IMR-90 (cell line): ENCODE measurements at regions not wholly inside any gene's neighbourhood (a gene's known extent, or its start where the extent isn't known, plus 50 kb on each side); places are given as distances from the start of the nearest gene placed in this dataset.

ENCODE experiments used
- ATAC-seq: fragments of 200-7000 bp; cut with Tn5 transposase; 2 replicates; pipeline ENCODE4 v1.9.1; 2020; ENCODE audit warnings: low read depth, mild to moderate bottlenecking, moderate library complexity
- BruUV-seq: library from RNA; stranded (reverse); fragments of 400-500 nt; replicated peaks from 2 replicates; lab custom pipeline; 2021; lab: Mats Ljungman, UMichigan
- CTCF ChIA-PET: fragments of 300-600 bp; formaldehyde crosslinking; extraction: SDS; loops from one replicate; lab custom pipeline; 2021; ENCODE audit warnings: antibody characterized with exemption; lab: Yijun Ruan, JAX
- POLR2A ChIA-PET: fragments of 300-600 bp; sonication (Branson Sonifier 250); formaldehyde crosslinking; loops from one replicate; lab custom pipeline; 2022; ENCODE audit warnings: antibody characterized with exemption; ENCODE audit not compliant: unreplicated experiment; lab: Charles Lee
- DNase-seq: peaks from one replicate; pipeline ENCODE4 v3.0.0; 2013
- H2AFZ ChIP-seq: replicated peaks from 2 replicates; pipeline ENCODE3; 2013; ENCODE audit warnings: low read length, mild to moderate bottlenecking; ENCODE audit not compliant: poor library complexity
- H2AK5ac ChIP-seq: 2 replicates; pipeline ENCODE4 v1.6.1; 2013; ENCODE audit warnings: low read depth, low read length, inconsistent platforms
- H2AK9ac ChIP-seq: replicated peaks from 2 replicates; pipeline ENCODE3; 2013; ENCODE audit warnings: mild to moderate bottlenecking, low read depth, low read length, moderate library complexity; ENCODE audit not compliant: poor library complexity
- H2BK120ac ChIP-seq: 2 replicates; pipeline ENCODE4 v1.6.1; 2013; ENCODE audit warnings: low read depth, low read length, inconsistent platforms
- H2BK15ac ChIP-seq: 3 replicates; pipeline ENCODE4 v1.6.1; 2013; ENCODE audit warnings: low read depth, low read length, inconsistent platforms
- H2BK20ac ChIP-seq: 2 replicates; pipeline ENCODE4 v1.6.1; 2013; ENCODE audit warnings: low read depth, mild to moderate bottlenecking, inconsistent platforms, low read length, moderate library complexity
- H2BK5ac ChIP-seq: 2 replicates; pipeline ENCODE4 v1.6.1; 2013; ENCODE audit warnings: mild to moderate bottlenecking, low read depth, low read length, inconsistent platforms; ENCODE audit not compliant: poor library complexity, severe bottlenecking
- H3K14ac ChIP-seq: replicated peaks from 2 replicates; pipeline ENCODE4 v1.6.1; 2013; ENCODE audit warnings: low read depth, low read length, inconsistent platforms
- H3K18ac ChIP-seq: 2 replicates; pipeline ENCODE4 v1.6.1; 2013; ENCODE audit warnings: low read depth, low read length, control low read depth
- H3K23ac ChIP-seq: 2 replicates; pipeline ENCODE4 v1.6.1; 2013; ENCODE audit warnings: low read depth, low read length, inconsistent platforms
- H3K27ac ChIP-seq: 2 replicates; pipeline ENCODE4 v1.5.1; 2013; ENCODE audit warnings: mild to moderate bottlenecking, control low read depth, low read length; ENCODE audit not compliant: insufficient read depth
- H3K27me3 ChIP-seq: 2 replicates; pipeline ENCODE4 v1.6.1; 2013; ENCODE audit warnings: low read length; ENCODE audit not compliant: control insufficient read depth, insufficient read depth
- H3K36me3 ChIP-seq: 2 replicates; pipeline ENCODE4 v1.6.1; 2013; ENCODE audit warnings: low read length, mixed read lengths; ENCODE audit not compliant: control insufficient read depth, insufficient read depth
- H3K4ac ChIP-seq: 2 replicates; pipeline ENCODE4 v1.6.1; 2013; ENCODE audit warnings: low read depth, low read length, inconsistent platforms
- H3K4me1 ChIP-seq: 2 replicates; pipeline ENCODE4 v1.6.1; 2013; ENCODE audit warnings: low read length, mixed read lengths; ENCODE audit not compliant: control insufficient read depth, insufficient read depth
- H3K4me2 ChIP-seq: 2 replicates; pipeline ENCODE4 v1.6.1; 2013; ENCODE audit warnings: low read depth, mild to moderate bottlenecking, control low read depth, low read length, moderate library complexity
- H3K4me3 ChIP-seq: 2 replicates; pipeline ENCODE4 v1.5.1; 2013; ENCODE audit warnings: low read depth, mild to moderate bottlenecking, control low read depth, low read length, moderate library complexity; ENCODE audit not compliant: insufficient read depth
- H3K56ac ChIP-seq: 2 replicates; pipeline ENCODE4 v1.6.1; 2013; ENCODE audit warnings: low read length, inconsistent platforms; ENCODE audit not compliant: insufficient read depth; ENCODE audit errors: extremely low read depth
- H3K79me1 ChIP-seq, 2 experiments: 2 replicates each; pipeline ENCODE4 v1.6.1; 2013; ENCODE audit warnings: low read length in 2 of 2, inconsistent platforms in 1 of 2, low read depth in 1 of 2
- H3K9ac ChIP-seq: 2 replicates; pipeline ENCODE4 v1.6.1; 2013; ENCODE audit warnings: low read depth, low read length, control low read depth
- H3K9me1 ChIP-seq: 2 replicates; pipeline ENCODE4 v1.6.1; 2013; ENCODE audit warnings: low read length, inconsistent platforms; ENCODE audit not compliant: insufficient read depth
- H3K9me3 ChIP-seq: 2 replicates; pipeline ENCODE4 v1.6.1; 2013; ENCODE audit warnings: low read length; ENCODE audit not compliant: control insufficient read depth, insufficient read depth
- H4K20me1 ChIP-seq: 2 replicates; pipeline ENCODE4 v1.6.1; 2013; ENCODE audit warnings: low read length, inconsistent platforms; ENCODE audit not compliant: insufficient read depth
- H4K5ac ChIP-seq: 2 replicates; pipeline ENCODE4 v1.6.1; 2013; ENCODE audit warnings: mild to moderate bottlenecking, low read depth, low read length, control low read depth
- H4K8ac ChIP-seq, 2 experiments: 2 replicates each; pipeline ENCODE4 v1.6.1; 2013; ENCODE audit warnings: low read depth in 2 of 2, low read length in 2 of 2, control low read depth in 1 of 2, inconsistent platforms in 1 of 2
- H4K91ac ChIP-seq: 2 replicates; pipeline ENCODE4 v1.6.1; 2013; ENCODE audit warnings: low read depth, low read length, inconsistent platforms; ENCODE audit not compliant: insufficient read depth
- CHD1 ChIP-seq: IDR thresholded peaks from 2 replicates; pipeline ENCODE4 v1.6.1; 2012; ENCODE audit warnings: low read depth, low read length, improper control_type of control experiment
- CTCF ChIP-seq: conservative IDR thresholded peaks from 2 replicates; pipeline ENCODE4 v1.5.1; 2012; ENCODE audit warnings: mild to moderate bottlenecking, low read depth, low read length, improper control_type of control experiment
- NFE2L2 ChIP-seq: fragments of 150-350 bp; IDR thresholded peaks from 2 replicates; pipeline ENCODE4 v1.6.1; 2016; ENCODE audit warnings: low read depth, mild to moderate bottlenecking, low read length
- POLR2A ChIP-seq: IDR thresholded peaks from 2 replicates; pipeline ENCODE4 v1.6.1; 2012; ENCODE audit warnings: mild to moderate bottlenecking, low read depth, low read length
- SMC3 ChIP-seq: fragments of 150-350 bp; IDR thresholded peaks from 2 replicates; pipeline ENCODE4 v1.6.1; 2016; ENCODE audit warnings: low read depth, mild to moderate bottlenecking, antibody characterized with exemption, low read length, moderate library complexity
- USF2 ChIP-seq: fragments of 150-350 bp; IDR thresholded peaks from 2 replicates; pipeline ENCODE4 v1.6.1; 2017; ENCODE audit warnings: mild to moderate bottlenecking, antibody characterized with exemption, low read length, low read depth
- WGBS, 2 experiments: methylation state at CpG; one replicate each; pipeline versions ENCODE4 v1.1.5 to v1.1.7; 2013; ENCODE audit warnings: missing lambda C conversion rate in 2 of 2; ENCODE audit not compliant: insufficient read length in 1 of 2; ENCODE audit errors: extremely low coverage in 2 of 2; 5-methylcytosine and 5-hydroxymethylcytosine counted together
- dilution Hi-C: fragments of 300-500 bp; cut with HindIII; formaldehyde crosslinking; loops from one replicate; pipeline ENCODE4 v1.14.3; 2018; ENCODE audit warnings: low sequenced_read_pairs; ENCODE audit not compliant: unreplicated experiment
- in situ Hi-C: fragments of 300-500 bp; cut with MboI; formaldehyde crosslinking; loops from 3 replicates; pipeline ENCODE4 v1.14.3; 2019; ENCODE audit warnings: low sequenced_read_pairs, inconsistent platforms, mixed read lengths
- intact Hi-C: fragments of 100-400 bp; cut with micrococcal nuclease; formaldehyde crosslinking; loops from 2 replicates; pipeline ENCODE4 v1.10.0; 2022

- no peak for TF ChIP-seq USF2
- TF ChIP-seq CHD1: no peak
- TF ChIP-seq POLR2A: no peak
- TF ChIP-seq CTCF: no peak
- no peak for TF ChIP-seq SMC3
- no peak for TF ChIP-seq NFE2L2
- DNase-seq (no peak), ATAC-seq (no peak)
- Histone ChIP-seq H3K9ac (no peak overlapping the region), H3K27me3 (no peaks in the 10 kb centered on the region), H2AK5ac (no peak overlapping the region), H3K9me1 (no peaks in the 10 kb centered on the region), H3K18ac (no peak overlapping the region), H4K20me1 (no peaks in the 10 kb centered on the region), H3K79me1 (no peaks in the 10 kb centered on the region), H3K56ac (no peak overlapping the region), H2BK20ac (no peak overlapping the region), H3K4ac (no peak overlapping the region), H2BK120ac (no peak overlapping the region), H3K14ac (no peak overlapping the region), H4K8ac (no peak overlapping the region), H4K5ac (no peak overlapping the region), H2AFZ (no peak overlapping the region), H3K36me3 (no peaks in the 10 kb centered on the region), H3K4me2 (no peak overlapping the region), H2AK9ac (no peak overlapping the region), H3K4me1 (no peaks in the 10 kb centered on the region), H3K23ac (no peak overlapping the region), H4K91ac (no peak overlapping the region), H3K4me3 (no peak overlapping the region), H2BK15ac (no peak overlapping the region), H2BK5ac (no peak overlapping the region), H3K9me3 (no peaks in the 10 kb centered on the region), H3K27ac (no peak overlapping the region)
- intact Hi-C loops (no loop called here), dilution Hi-C loops (no loop called here), in situ Hi-C loops (no loop called here)
- CTCF ChIA-PET: no interaction called here
- POLR2A ChIA-PET: no interaction called here
- BruUV-seq: no TSS peak
- 80% methylated on average over 1 of the region's 17 CpGs; no CpG with 5 or more reads in 1 of the 2 experiments for WGBS, 2 experiments
Measured at GRCh38 chr10:128186959-128187787, 61.0 kb upstream of the MKI67 start.
